SK-N-SH (cell line): ENCODE measurements at regions not wholly inside any gene's neighbourhood (a gene's known extent, or its start where the extent isn't known, plus 50 kb on each side); places are given as distances from the start of the nearest gene placed in this dataset.

Source experiments
- CTCF ChIA-PET: fragments of 300-600, 350-600 bp; formaldehyde crosslinking; extraction: SDS; loops from one replicate; lab custom pipeline; 2021; lab: Yijun Ruan, JAX
- POLR2A ChIA-PET: fragments of 350-600 bp; sonication (Branson Sonifier 250); formaldehyde crosslinking; extraction: SDS; loops from one replicate; lab custom pipeline; 2020; ENCODE audit warnings: antibody characterized with exemption, inconsistent platforms; lab: Yijun Ruan, JAX
- DNase-seq: peaks from one replicate; pipeline ENCODE4 v3.0.0; 2012
- H2AFZ ChIP-seq: fragments of 200-600 bp; sonication (generic); 2 replicates; pipeline ENCODE4 v1.8.1; 2016; ENCODE audit warnings: antibody characterized with exemption, mild to moderate bottlenecking, low read depth
- H3F3A ChIP-seq: fragments of 200-600 bp; sonication (generic); replicated peaks from 2 replicates; pipeline ENCODE3; 2016; ENCODE audit warnings: antibody characterized with exemption, mild to moderate bottlenecking; ENCODE audit not compliant: insufficient read depth
- H3K27ac ChIP-seq, 2 experiments: fragments of 200-500 bp in 1 of 2; fragments of 200-600 bp in 1 of 2; sonication (Bioruptor generic) in 1 of 2; sonication (generic), shearing (Covaris generic) in 1 of 2; 2 replicates each; pipeline versions ENCODE4 v1.5.1 to v1.6.1; 2014 to 2016; ENCODE audit warnings: low read depth in 2 of 2, inconsistent platforms in 1 of 2, low read length in 1 of 2, mild to moderate bottlenecking in 1 of 2, mixed read lengths in 1 of 2
- H3K27me3 ChIP-seq: fragments of 200-600 bp; sonication (generic), shearing (Covaris generic); 2 replicates; pipeline ENCODE4 v1.6.1; 2016; ENCODE audit warnings: mixed run types; ENCODE audit not compliant: insufficient read depth
- H3K36me3 ChIP-seq, 2 experiments: fragments of 200-500 bp in 1 of 2; fragments of 200-600 bp in 1 of 2; sonication (Bioruptor generic) in 1 of 2; sonication (generic) in 1 of 2; replicated peaks in 1 of 2; 2 replicates each; pipeline versions ENCODE3 to v1.5.1; 2014 to 2016; ENCODE audit warnings: low read length in 1 of 2, mild to moderate bottlenecking in 1 of 2; ENCODE audit not compliant: insufficient read depth in 2 of 2, control insufficient read depth in 1 of 2
- H3K4me1 ChIP-seq, 2 experiments: fragments of 200-500 bp in 1 of 2; fragments of 200-600 bp in 1 of 2; sonication (Bioruptor generic) in 1 of 2; sonication (generic), shearing (Covaris generic) in 1 of 2; 2 replicates each; pipeline versions ENCODE4 v1.5.1 to v1.6.1; 2014 to 2016; ENCODE audit warnings: low read depth in 1 of 2, low read length in 1 of 2, mixed run types in 1 of 2; ENCODE audit not compliant: insufficient read depth in 2 of 2, control insufficient read depth in 1 of 2
- H3K4me2 ChIP-seq: fragments of 200-600 bp; sonication (generic), shearing (Covaris generic); 2 replicates; pipeline ENCODE4 v1.6.1; 2017; ENCODE audit warnings: mixed run types
- H3K4me3 ChIP-seq, 2 experiments: fragments of 200-500 bp in 1 of 2; fragments of 200-600 bp in 1 of 2; sonication (Bioruptor generic) in 1 of 2; sonication (generic), shearing (Covaris generic) in 1 of 2; 2 replicates each; pipeline versions ENCODE4 v1.5.1 to v1.8.1; 2014 to 2016; ENCODE audit warnings: low read depth in 2 of 2, inconsistent platforms in 1 of 2, low read length in 1 of 2, mild to moderate bottlenecking in 1 of 2, mixed read lengths in 1 of 2, moderate library complexity in 1 of 2
- H3K79me2 ChIP-seq: fragments of 200-600 bp; sonication (generic); 2 replicates; pipeline ENCODE4 v1.8.1; 2017; ENCODE audit warnings: mild to moderate bottlenecking; ENCODE audit not compliant: insufficient read depth
- H3K9ac ChIP-seq: fragments of 200-600 bp; sonication (generic); 2 replicates; pipeline ENCODE4 v1.6.1; 2017; ENCODE audit warnings: mixed run types
- H3K9me2 ChIP-seq: fragments of 200-600 bp; sonication (generic); 2 replicates; pipeline ENCODE4 v1.6.1; 2017; ENCODE audit warnings: mixed run types
- H3K9me3 ChIP-seq: fragments of 200-600 bp; sonication (generic); 2 replicates; pipeline ENCODE4 v1.6.1; 2017; ENCODE audit warnings: mixed run types, mild to moderate bottlenecking, moderate library complexity
- H4K20me1 ChIP-seq: fragments of 200-600 bp; sonication (generic); 2 replicates; pipeline ENCODE4 v1.6.1; 2017; ENCODE audit warnings: mild to moderate bottlenecking, mixed run types; ENCODE audit not compliant: insufficient read depth
- ELF1 ChIP-seq: IDR thresholded peaks from 2 replicates; pipeline ENCODE4 v1.4.0; 2012
- FOXM1 ChIP-seq: IDR thresholded peaks from 2 replicates; pipeline ENCODE4 v1.4.0; 2012; ENCODE audit warnings: low read depth, mild to moderate bottlenecking
- GABPA ChIP-seq: IDR thresholded peaks from 2 replicates; pipeline ENCODE4 v1.4.0; 2012; ENCODE audit warnings: low read depth, mild to moderate bottlenecking
- GATA2 ChIP-seq: sonication (generic); formaldehyde crosslinking; IDR thresholded peaks from 2 replicates; pipeline ENCODE4 v1.5.0; 2020; ENCODE audit warnings: mild to moderate bottlenecking, missing genetic modification reagents
- NFIC ChIP-seq: IDR thresholded peaks from 2 replicates; pipeline ENCODE4 v1.4.0; 2012; ENCODE audit warnings: borderline replicate concordance
- NRF1 ChIP-seq: IDR thresholded peaks from 2 replicates; pipeline ENCODE4 v1.6.1; 2012; ENCODE audit warnings: low read depth, mild to moderate bottlenecking, low read length
- POLR2AphosphoS5 ChIP-seq: IDR thresholded peaks from 2 replicates; pipeline ENCODE4 v1.6.1; 2012; ENCODE audit warnings: low read depth, low read length
- RAD21 ChIP-seq: IDR thresholded peaks from 2 replicates; pipeline ENCODE4 v1.6.1; 2012; ENCODE audit warnings: mild to moderate bottlenecking, low read length
- SIN3A ChIP-seq: IDR thresholded peaks from 2 replicates; pipeline ENCODE4 v1.6.1; 2012; ENCODE audit warnings: low read depth, mild to moderate bottlenecking, low read length, moderate library complexity, borderline replicate concordance
- SMC3 ChIP-seq: IDR thresholded peaks from 2 replicates; pipeline ENCODE4 v1.6.1; 2012; ENCODE audit warnings: low read depth, low read length, improper control_type of control experiment
- TAF1 ChIP-seq: IDR thresholded peaks from 2 replicates; pipeline ENCODE4 v1.6.1; 2012; ENCODE audit warnings: low read depth, mild to moderate bottlenecking, low read length, moderate library complexity, borderline replicate concordance
- TEAD4 ChIP-seq: IDR thresholded peaks from 2 replicates; pipeline ENCODE4 v1.4.0; 2012; ENCODE audit warnings: mild to moderate bottlenecking, borderline replicate concordance; ENCODE audit not compliant: insufficient read depth
- YY1 ChIP-seq: IDR thresholded peaks from 2 replicates; pipeline ENCODE4 v1.4.0; 2012; ENCODE audit warnings: low read depth, mild to moderate bottlenecking
- WGBS: methylation state at CpG from one replicate; pipeline ENCODE4 v1.1.6; 2017; ENCODE audit warnings: low lambda C conversion rate; 5-methylcytosine and 5-hydroxymethylcytosine counted together
- TF ChIP-seq, protein P1 (sequence below): IDR thresholded peaks from 2 replicates; pipeline ENCODE4 v1.4.0; 2012; ENCODE audit warnings: low read depth, borderline replicate concordance
- TF ChIP-seq, protein P2 (sequence below): IDR thresholded peaks from 2 replicates; pipeline ENCODE4 v1.4.0; 2012; ENCODE audit warnings: low read depth, borderline replicate concordance
- TF ChIP-seq, protein P3 (sequence below): fragments of 150-350 bp; IDR thresholded peaks from 2 replicates; pipeline ENCODE4 v1.6.1; 2016; ENCODE audit warnings: mild to moderate bottlenecking, low read depth, low read length
- TF ChIP-seq, protein P4 (sequence below): fragments of 150-350 bp; IDR thresholded peaks from 2 replicates; pipeline ENCODE4 v1.6.1; 2017; ENCODE audit warnings: antibody characterized with exemption, low read length, low read depth, borderline replicate concordance
- TF ChIP-seq, protein P5 (sequence below): IDR thresholded peaks from 2 replicates; pipeline ENCODE4 v1.6.1; 2012; ENCODE audit warnings: mild to moderate bottlenecking, low read depth, low read length, moderate library complexity
- TF ChIP-seq, protein P6 (sequence below): IDR thresholded peaks from 2 replicates; pipeline ENCODE4; 2012

DNA sequence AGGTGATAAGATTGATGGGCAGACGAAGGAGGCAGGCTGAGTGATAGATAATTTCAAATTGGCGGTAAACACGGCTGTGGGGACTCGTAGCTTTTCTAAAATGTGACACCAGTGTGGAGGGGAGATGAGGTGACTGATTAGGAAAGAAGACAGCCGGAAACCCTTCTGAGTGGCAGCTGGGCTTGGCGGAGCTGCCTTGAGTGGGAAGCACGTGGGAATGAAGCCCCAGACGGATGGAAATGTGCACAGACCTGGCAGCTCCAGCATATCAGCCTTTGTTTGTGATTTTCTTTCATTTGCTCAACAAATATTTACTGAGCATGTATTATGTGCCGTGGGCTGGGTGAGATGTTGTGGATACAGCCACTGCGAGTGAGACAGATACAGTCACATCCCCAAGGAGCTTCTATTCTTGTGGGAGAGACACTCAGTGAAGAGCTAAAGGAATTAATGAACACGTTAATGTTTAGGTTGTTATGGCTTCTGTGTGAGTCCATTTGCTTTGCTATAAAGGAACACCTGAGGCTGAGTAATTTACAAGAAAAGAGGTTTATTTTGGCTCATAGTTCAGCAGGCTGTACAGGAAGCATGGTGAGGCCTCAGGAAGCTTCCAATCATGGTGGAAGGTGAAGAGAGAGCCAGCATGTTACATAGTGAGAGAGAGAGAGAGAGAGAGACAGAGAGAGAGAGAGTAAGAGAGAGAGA is 65.5 kb upstream of the LHX5 start:
- TF ChIP-seq TEAD4: no peak
- TF ChIP-seq POLR2AphosphoS5: no peak
- no peak for TF ChIP-seq ELF1
- no peak for TF ChIP-seq TAF1
- TF ChIP-seq RAD21: no peak
- TF ChIP-seq FOXM1: no peak
- no peak for TF ChIP-seq NRF1
- TF ChIP-seq, protein P1, sequence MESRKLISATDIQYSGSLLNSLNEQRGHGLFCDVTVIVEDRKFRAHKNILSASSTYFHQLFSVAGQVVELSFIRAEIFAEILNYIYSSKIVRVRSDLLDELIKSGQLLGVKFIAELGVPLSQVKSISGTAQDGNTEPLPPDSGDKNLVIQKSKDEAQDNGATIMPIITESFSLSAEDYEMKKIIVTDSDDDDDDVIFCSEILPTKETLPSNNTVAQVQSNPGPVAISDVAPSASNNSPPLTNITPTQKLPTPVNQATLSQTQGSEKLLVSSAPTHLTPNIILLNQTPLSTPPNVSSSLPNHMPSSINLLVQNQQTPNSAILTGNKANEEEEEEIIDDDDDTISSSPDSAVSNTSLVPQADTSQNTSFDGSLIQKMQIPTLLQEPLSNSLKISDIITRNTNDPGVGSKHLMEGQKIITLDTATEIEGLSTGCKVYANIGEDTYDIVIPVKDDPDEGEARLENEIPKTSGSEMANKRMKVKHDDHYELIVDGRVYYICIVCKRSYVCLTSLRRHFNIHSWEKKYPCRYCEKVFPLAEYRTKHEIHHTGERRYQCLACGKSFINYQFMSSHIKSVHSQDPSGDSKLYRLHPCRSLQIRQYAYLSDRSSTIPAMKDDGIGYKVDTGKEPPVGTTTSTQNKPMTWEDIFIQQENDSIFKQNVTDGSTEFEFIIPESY: no peak
- TF ChIP-seq, protein P2, sequence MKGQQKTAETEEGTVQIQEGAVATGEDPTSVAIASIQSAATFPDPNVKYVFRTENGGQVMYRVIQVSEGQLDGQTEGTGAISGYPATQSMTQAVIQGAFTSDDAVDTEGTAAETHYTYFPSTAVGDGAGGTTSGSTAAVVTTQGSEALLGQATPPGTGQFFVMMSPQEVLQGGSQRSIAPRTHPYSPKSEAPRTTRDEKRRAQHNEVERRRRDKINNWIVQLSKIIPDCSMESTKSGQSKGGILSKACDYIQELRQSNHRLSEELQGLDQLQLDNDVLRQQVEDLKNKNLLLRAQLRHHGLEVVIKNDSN: no peak
- no peak for TF ChIP-seq GATA2
- TF ChIP-seq, protein P3, sequence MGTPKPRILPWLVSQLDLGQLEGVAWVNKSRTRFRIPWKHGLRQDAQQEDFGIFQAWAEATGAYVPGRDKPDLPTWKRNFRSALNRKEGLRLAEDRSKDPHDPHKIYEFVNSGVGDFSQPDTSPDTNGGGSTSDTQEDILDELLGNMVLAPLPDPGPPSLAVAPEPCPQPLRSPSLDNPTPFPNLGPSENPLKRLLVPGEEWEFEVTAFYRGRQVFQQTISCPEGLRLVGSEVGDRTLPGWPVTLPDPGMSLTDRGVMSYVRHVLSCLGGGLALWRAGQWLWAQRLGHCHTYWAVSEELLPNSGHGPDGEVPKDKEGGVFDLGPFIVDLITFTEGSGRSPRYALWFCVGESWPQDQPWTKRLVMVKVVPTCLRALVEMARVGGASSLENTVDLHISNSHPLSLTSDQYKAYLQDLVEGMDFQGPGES: no peak
- TF ChIP-seq NFIC: no peak

DNA sequence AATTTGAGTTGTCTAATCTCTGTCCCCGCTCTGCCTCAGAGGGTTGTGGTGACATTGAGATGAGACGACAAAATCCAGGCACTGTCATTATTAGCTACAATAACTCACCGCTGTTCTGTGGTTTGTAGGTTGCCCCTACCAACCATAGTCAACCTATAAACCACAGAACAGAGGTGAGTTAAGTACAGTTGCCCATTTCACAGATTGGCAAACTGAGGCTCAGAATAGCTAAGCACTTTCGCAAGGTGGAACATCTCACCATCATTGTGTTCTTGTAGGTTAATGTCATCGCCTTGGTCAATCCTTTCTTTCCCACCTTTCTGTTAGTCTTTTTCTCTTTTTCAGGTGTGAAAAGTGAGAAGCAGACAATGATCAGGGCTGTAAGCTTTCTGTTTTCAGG is 63.4 kb upstream of the LHX5 start:
- Histone ChIP-seq H3K9me3 (no peaks in the 10 kb centered on the region), H2AFZ (no peak overlapping the region), H3K9ac (no peak overlapping the region), H3F3A (no peaks in the 10 kb centered on the region), H3K27me3 (peaks cover 8% of the 10 kb centered on the region), H3K36me3 (no peaks in the 10 kb centered on the region), H3K9me2 (no peaks in the 10 kb centered on the region), H3K4me2 (no peak overlapping the region), H3K4me3 (no peak overlapping the region), H4K20me1 (no peaks in the 10 kb centered on the region), H3K4me1 (no peaks in the 10 kb centered on the region), H3K79me2 (no peaks in the 10 kb centered on the region), H3K27ac (no peak overlapping the region)
- CTCF ChIA-PET: interaction anchor here (0.7 kb wide), 1 partner anchor 73 kb away, joined by 3 read pairs; no protein-coding TSS in a partner anchor
- POLR2A ChIA-PET: no interaction called here
- no peak for DNase-seq
- 19% methylated on average over 5 of the region's 5 CpGs for WGBS
- TF ChIP-seq YY1: no peak
- no peak for TF ChIP-seq SIN3A
- no peak for TF ChIP-seq GABPA
- no peak for TF ChIP-seq SMC3
- TF ChIP-seq, protein P4, sequence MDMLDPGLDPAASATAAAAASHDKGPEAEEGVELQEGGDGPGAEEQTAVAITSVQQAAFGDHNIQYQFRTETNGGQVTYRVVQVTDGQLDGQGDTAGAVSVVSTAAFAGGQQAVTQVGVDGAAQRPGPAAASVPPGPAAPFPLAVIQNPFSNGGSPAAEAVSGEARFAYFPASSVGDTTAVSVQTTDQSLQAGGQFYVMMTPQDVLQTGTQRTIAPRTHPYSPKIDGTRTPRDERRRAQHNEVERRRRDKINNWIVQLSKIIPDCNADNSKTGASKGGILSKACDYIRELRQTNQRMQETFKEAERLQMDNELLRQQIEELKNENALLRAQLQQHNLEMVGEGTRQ: no peak
- TF ChIP-seq, protein P5, sequence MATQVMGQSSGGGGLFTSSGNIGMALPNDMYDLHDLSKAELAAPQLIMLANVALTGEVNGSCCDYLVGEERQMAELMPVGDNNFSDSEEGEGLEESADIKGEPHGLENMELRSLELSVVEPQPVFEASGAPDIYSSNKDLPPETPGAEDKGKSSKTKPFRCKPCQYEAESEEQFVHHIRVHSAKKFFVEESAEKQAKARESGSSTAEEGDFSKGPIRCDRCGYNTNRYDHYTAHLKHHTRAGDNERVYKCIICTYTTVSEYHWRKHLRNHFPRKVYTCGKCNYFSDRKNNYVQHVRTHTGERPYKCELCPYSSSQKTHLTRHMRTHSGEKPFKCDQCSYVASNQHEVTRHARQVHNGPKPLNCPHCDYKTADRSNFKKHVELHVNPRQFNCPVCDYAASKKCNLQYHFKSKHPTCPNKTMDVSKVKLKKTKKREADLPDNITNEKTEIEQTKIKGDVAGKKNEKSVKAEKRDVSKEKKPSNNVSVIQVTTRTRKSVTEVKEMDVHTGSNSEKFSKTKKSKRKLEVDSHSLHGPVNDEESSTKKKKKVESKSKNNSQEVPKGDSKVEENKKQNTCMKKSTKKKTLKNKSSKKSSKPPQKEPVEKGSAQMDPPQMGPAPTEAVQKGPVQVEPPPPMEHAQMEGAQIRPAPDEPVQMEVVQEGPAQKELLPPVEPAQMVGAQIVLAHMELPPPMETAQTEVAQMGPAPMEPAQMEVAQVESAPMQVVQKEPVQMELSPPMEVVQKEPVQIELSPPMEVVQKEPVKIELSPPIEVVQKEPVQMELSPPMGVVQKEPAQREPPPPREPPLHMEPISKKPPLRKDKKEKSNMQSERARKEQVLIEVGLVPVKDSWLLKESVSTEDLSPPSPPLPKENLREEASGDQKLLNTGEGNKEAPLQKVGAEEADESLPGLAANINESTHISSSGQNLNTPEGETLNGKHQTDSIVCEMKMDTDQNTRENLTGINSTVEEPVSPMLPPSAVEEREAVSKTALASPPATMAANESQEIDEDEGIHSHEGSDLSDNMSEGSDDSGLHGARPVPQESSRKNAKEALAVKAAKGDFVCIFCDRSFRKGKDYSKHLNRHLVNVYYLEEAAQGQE: no peak
- TF ChIP-seq ELF1: no peak
- TF ChIP-seq, protein P6, sequence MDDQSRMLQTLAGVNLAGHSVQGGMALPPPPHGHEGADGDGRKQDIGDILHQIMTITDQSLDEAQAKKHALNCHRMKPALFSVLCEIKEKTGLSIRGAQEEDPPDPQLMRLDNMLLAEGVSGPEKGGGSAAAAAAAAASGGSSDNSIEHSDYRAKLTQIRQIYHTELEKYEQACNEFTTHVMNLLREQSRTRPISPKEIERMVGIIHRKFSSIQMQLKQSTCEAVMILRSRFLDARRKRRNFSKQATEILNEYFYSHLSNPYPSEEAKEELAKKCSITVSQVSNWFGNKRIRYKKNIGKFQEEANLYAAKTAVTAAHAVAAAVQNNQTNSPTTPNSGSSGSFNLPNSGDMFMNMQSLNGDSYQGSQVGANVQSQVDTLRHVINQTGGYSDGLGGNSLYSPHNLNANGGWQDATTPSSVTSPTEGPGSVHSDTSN: no peak
- no peak for TF ChIP-seq NFIC

More for the DNA sequence above, 65.5 kb upstream of the LHX5 start:
- no peak for DNase-seq
- Histone ChIP-seq H3K79me2 (no peaks in the 10 kb centered on the region), H3K36me3 (no peaks in the 10 kb centered on the region), H4K20me1 (no peaks in the 10 kb centered on the region), H3K4me2 (no peak overlapping the region), H3K4me3 (no peak overlapping the region), H2AFZ (no peak overlapping the region), H3K4me1 (no peaks in the 10 kb centered on the region), H3K9me2 (no peaks in the 10 kb centered on the region), H3K9me3 (no peaks in the 10 kb centered on the region), H3K27me3 (peaks cover 8% of the 10 kb centered on the region), H3K9ac (no peak overlapping the region), H3K27ac (no peak overlapping the region), H3F3A (no peaks in the 10 kb centered on the region)
- ChIA-PET CTCF (no interaction called here), POLR2A (no interaction called here)
- WGBS: 1% methylated on average over 11 of the region's 11 CpGs
